Nucleus accumbens (tissue), 56 donors: ENCODE measurements at regions not wholly inside any gene's neighbourhood (a gene's known extent, or its start where the extent isn't known, plus 50 kb on each side); places are given as distances from the start of the nearest gene placed in this dataset.
A peak's percentile ranks its signal among the peaks of the same experiment; 100 is the strongest.

Experiments
- DNase-seq, 56 donors: peaks; one replicate each; lab custom pipeline; 2025; lab: John Stamatoyannopoulos, UW

- DNase-seq, result peak in 6 of 56 donors; percentile 2 to 51 (median 10)
Measured at GRCh38 chr13:105997581-105998550, 537.6 kb downstream of the EFNB2 start.

- DNase-seq, result no peak
Measured at GRCh38 chr13:105996391-105997025, 539.0 kb downstream of the EFNB2 start.

GRCh38 chr13:105994340-105994739 lies 541.1 kb downstream of the EFNB2 start:
- no peak for DNase-seq

GRCh38 chr13:105991622-105992277 lies 543.7 kb downstream of the EFNB2 start:
- peak in 11 of 56 donors; percentile 2 to 21 (median 7) for DNase-seq

- no peak for DNase-seq
Measured at GRCh38 chr13:105991131-105991530, 544.3 kb downstream of the EFNB2 start.

GRCh38 chr13:105990256-105990958 lies 545.1 kb downstream of the EFNB2 start:
- no peak for DNase-seq

GRCh38 chr13:105984646-105985045 lies 550.8 kb downstream of the EFNB2 start:
- DNase-seq, result no peak

GRCh38 chr13:105984236-105984635 lies 551.2 kb downstream of the EFNB2 start:
- DNase-seq, result no peak

GRCh38 chr13:105982219-105982930 lies 553.1 kb downstream of the EFNB2 start:
- DNase-seq, result no peak

- DNase-seq, result no peak
Measured at GRCh38 chr13:105979131-105980011, 556.1 kb downstream of the EFNB2 start.

GRCh38 chr13:105974380-105974779 lies 561.1 kb downstream of the EFNB2 start:
- DNase-seq, result no peak

- no peak for DNase-seq
Measured at GRCh38 chr13:105972811-105973590, 562.5 kb downstream of the EFNB2 start.

- DNase-seq, result no peak
Measured at GRCh38 chr13:105972306-105972721, 563.1 kb downstream of the EFNB2 start.

GRCh38 chr13:105971738-105972137 lies 563.7 kb downstream of the EFNB2 start:
- no peak for DNase-seq

GRCh38 chr13:105971312-105971711 lies 564.1 kb downstream of the EFNB2 start:
- no peak for DNase-seq

GRCh38 chr13:105969761-105970160 lies 565.7 kb downstream of the EFNB2 start:
- no peak for DNase-seq

- DNase-seq, result no peak
Measured at GRCh38 chr13:105965910-105966309, 569.6 kb downstream of the EFNB2 start.

GRCh38 chr13:105962080-105962479 lies 573.4 kb downstream of the EFNB2 start:
- no peak for DNase-seq
